ENCODE measurements at regions not wholly inside any gene's neighbourhood (a gene's known extent, or its start where the extent isn't known, plus 50 kb on each side); places are given as distances from the start of the nearest gene placed in this dataset.

DNA sequence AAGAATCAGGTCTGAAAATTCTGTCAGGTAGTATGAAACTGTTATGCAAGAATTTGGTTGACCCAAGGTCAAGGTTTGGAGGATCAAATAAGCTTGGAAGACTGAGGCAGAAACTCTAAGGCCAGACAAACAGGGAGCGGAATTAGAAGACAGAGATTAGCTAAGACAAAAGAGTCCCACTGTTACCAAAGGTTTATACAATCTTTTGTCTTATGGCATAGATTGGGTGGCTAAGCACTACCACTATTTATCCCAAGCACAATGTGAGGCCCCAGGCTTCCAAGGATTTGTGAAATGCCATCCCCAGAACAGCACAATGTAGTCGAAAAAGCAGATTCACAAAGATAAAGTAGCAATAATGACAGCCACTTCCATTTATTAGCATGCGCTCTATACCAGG lies 311.2 kb downstream of the SEC23A start:
- in situ Hi-C loops (cut with MboI), result no loop called here
- WGBS (ENCODE audit: insufficient coverage, low coverage, missing lambda C conversion rate), result 10% methylated on average over 3 of the region's 3 CpGs
- H3K4me2 ChIP-seq (ENCODE audit: insufficient read depth, low read length), result no peak overlapping the region
- H4K20me1 ChIP-seq (replicated peaks; ENCODE audit: control insufficient read depth, insufficient read depth, low read length), result no peaks in the 10 kb centered on the region
- no TSS peak for BruUV-seq (replicated peaks)
- no peak overlapping the region for H3K27ac ChIP-seq (ENCODE audit: extremely low read depth, low read depth, low read length)
- ATAC-seq (no peak), FAIRE-seq (no peak), DNase-seq (ENCODE audit: extremely low read depth in 1 of 4, low spot score in 3 of 4) (no peak)
- TF ChIP-seq FOXJ3 (CRISPR knock-in tag; IDR thresholded peaks at IDR 0.05), result no peak
- no peak overlapping the region for H3K4me3 ChIP-seq
- H3K36me3 ChIP-seq (ENCODE audit: control insufficient read depth, insufficient read depth, low read length), result no peaks in the 10 kb centered on the region
- POLR2A ChIA-PET, result interaction anchor here (0.7 kb wide), 1 partner anchor 22 kb away, joined by 3 read pairs; no protein-coding TSS in a partner anchor
- H3K27me3 ChIP-seq (ENCODE audit: control insufficient read depth in 2 of 2, insufficient read depth in 2 of 2, low read length in 2 of 2), result no peaks in the 10 kb centered on the region
- no peaks in the 10 kb centered on the region for H3K9me1 ChIP-seq (ENCODE audit: control insufficient read depth, insufficient read depth, low read length)
- no peaks in the 10 kb centered on the region for H3K4me1 ChIP-seq (replicated peaks in 1 of 2; ENCODE audit: control insufficient read depth in 2 of 2, insufficient read depth in 2 of 2, low read length in 2 of 2)
- no peak overlapping the region for H3K9ac ChIP-seq (ENCODE audit: insufficient read depth in 1 of 2, low read depth in 2 of 2, low read length in 2 of 2)
- CTCF ChIA-PET (ENCODE audit: low intra/inter-chr PET ratio), result no interaction called here
- no peak overlapping the region for H2AFZ ChIP-seq (ENCODE audit: low read depth, low read length)
- no peaks in the 10 kb centered on the region for H3K79me2 ChIP-seq (ENCODE audit: control insufficient read depth, insufficient read depth, low read length)
- no peaks in the 10 kb centered on the region for H3K9me3 ChIP-seq (replicated peaks; ENCODE audit: control insufficient read depth, insufficient read depth, low read depth, low read length)
- intact Hi-C loops (cut with micrococcal nuclease), result no loop called here

DNA sequence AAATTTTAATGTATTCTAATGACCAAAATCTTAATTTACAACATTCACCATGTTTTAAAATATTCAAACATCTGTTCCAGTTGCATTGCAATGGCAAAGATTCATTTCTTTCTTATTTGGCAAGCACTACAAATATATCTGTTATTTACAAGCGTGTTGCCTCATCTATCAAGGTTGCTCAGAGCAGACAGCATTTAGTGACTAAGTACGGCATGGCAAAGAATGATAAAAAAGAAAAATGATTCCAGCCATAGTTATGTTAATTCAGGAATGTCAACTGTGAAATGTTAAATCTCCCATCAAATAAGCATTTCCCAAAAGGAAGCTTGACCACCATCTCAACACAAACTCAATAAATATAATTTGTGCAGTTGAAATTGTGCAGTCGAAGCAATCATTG lies 312.1 kb downstream of the SEC23A start:
- Histone ChIP-seq H3K9me3 (replicated peaks; ENCODE audit: control insufficient read depth, insufficient read depth, low read depth, low read length) (no peaks in the 10 kb centered on the region), H3K9ac (ENCODE audit: insufficient read depth in 1 of 2, low read depth in 2 of 2, low read length in 2 of 2) (no peak overlapping the region), H3K4me2 (ENCODE audit: insufficient read depth, low read length) (no peak overlapping the region), H4K20me1 (replicated peaks; ENCODE audit: control insufficient read depth, insufficient read depth, low read length) (no peaks in the 10 kb centered on the region), H2AFZ (ENCODE audit: low read depth, low read length) (no peak overlapping the region), H3K36me3 (ENCODE audit: control insufficient read depth, insufficient read depth, low read length) (no peaks in the 10 kb centered on the region), H3K4me3 (no peak overlapping the region), H3K27me3 (ENCODE audit: control insufficient read depth in 2 of 2, insufficient read depth in 2 of 2, low read length in 2 of 2) (no peaks in the 10 kb centered on the region), H3K4me1 (replicated peaks in 1 of 2; ENCODE audit: control insufficient read depth in 2 of 2, insufficient read depth in 2 of 2, low read length in 2 of 2) (no peaks in the 10 kb centered on the region), H3K9me1 (ENCODE audit: control insufficient read depth, insufficient read depth, low read length) (no peaks in the 10 kb centered on the region), H3K27ac (ENCODE audit: extremely low read depth, low read depth, low read length) (no peak overlapping the region), H3K79me2 (ENCODE audit: control insufficient read depth, insufficient read depth, low read length) (no peaks in the 10 kb centered on the region)
- no peak for DNase-seq (ENCODE audit: extremely low read depth in 1 of 4, low spot score in 3 of 4)
- WGBS (ENCODE audit: insufficient coverage, low coverage, missing lambda C conversion rate), result 2% methylated on average over 3 of the region's 3 CpGs
- no peak for ATAC-seq
- CTCF ChIA-PET (ENCODE audit: low intra/inter-chr PET ratio), result no interaction called here
- in situ Hi-C loops (cut with MboI) (no loop called here), intact Hi-C loops (cut with micrococcal nuclease) (no loop called here)
- no peak for FAIRE-seq
- POLR2A ChIA-PET, result no interaction called here
- BruUV-seq (replicated peaks), result no TSS peak
- TF ChIP-seq BHLHE40 (IDR thresholded peaks at IDR 0.05; ENCODE audit: low read length) (no peak), YY1 (IDR thresholded peaks at IDR 0.05; ENCODE audit: borderline replicate concordance in 1 of 3, control insufficient read depth in 1 of 3, extremely low read depth in 1 of 3, insufficient read depth in 3 of 3, insufficient read length in 1 of 3, insufficient replicate concordance in 2 of 3, low read depth in 1 of 3, low read length in 2 of 3) (no peak), PHTF2 (CRISPR knock-in tag; IDR thresholded peaks at IDR 0.05) (no peak), MED1 (CRISPR knock-in tag; IDR thresholded peaks at IDR 0.05; ENCODE audit: borderline replicate concordance) (no peak), SRSF1 (IDR thresholded peaks at IDR 0.05; ENCODE audit: low read depth, low read length) (no peak)
- TF ChIP-seq, protein P1, sequence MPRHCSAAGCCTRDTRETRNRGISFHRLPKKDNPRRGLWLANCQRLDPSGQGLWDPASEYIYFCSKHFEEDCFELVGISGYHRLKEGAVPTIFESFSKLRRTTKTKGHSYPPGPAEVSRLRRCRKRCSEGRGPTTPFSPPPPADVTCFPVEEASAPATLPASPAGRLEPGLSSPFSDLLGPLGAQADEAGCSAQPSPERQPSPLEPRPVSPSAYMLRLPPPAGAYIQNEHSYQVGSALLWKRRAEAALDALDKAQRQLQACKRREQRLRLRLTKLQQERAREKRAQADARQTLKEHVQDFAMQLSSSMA (CRISPR knock-in tag; IDR thresholded peaks at IDR 0.05), result no peak
